AG04449 (cell line): ENCODE measurements at regions not wholly inside any gene's neighbourhood (a gene's known extent, or its start where the extent isn't known, plus 50 kb on each side); places are given as distances from the start of the nearest gene placed in this dataset.

Source experiments
- CTCF ChIA-PET: fragments of 350-600 bp; formaldehyde crosslinking; extraction: SDS; loops from one replicate; lab custom pipeline; 2021; ENCODE audit warnings: antibody characterized with exemption; lab: Yijun Ruan, JAX
- POLR2A ChIA-PET: fragments of 400-600, 350-600 bp; formaldehyde crosslinking; extraction: SDS; loops from one replicate; lab custom pipeline; 2020; ENCODE audit warnings: antibody characterized with exemption, inconsistent platforms; lab: Yijun Ruan, JAX
- DNase-seq: peaks from one replicate; pipeline ENCODE4 v3.0.0-alpha.2; 2010; ENCODE audit warnings: low read depth, low spot score
- H3K4me3 ChIP-seq: 2 replicates; pipeline ENCODE4 v1.5.1; 2011; ENCODE audit warnings: low read depth, mild to moderate bottlenecking, control low read depth, low read length
- TF ChIP-seq, protein P1 (sequence below): IDR thresholded peaks from one replicate; pipeline ENCODE4 v1.5.1; 2011; ENCODE audit warnings: mild to moderate bottlenecking, moderate library complexity, low read length, control low read depth, inconsistent platforms; ENCODE audit not compliant: insufficient read depth; ENCODE audit errors: missing control alignments

DNA sequence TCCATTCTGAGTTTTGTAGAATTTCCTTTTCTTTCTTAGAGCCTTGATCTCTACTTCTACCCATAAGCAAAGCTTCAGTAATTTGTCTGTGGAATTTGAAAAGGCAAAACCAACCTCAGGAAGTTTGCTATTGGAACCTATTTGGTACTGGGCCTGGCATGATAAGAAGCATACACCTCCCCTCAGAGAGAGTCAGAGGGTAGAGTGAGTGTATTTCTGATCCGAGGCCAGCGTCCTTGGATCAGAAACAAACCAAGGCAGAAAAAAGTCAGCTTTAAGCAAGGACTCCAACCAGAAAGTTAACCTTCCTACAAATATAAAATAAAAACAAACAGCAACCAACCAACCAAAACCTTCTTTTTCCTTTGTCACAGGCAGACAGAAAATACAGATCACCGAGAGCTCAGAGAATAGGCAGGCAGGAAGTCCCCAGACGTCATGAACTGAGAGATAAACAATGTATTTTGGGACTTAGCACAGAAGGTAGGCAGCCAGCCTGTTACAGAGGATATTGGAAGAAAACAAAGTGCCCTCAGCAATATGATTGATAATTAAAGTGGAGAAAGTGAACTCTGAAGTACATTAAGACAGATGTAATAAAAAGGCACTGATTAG, 141.5 kb downstream of the NEDD1 start:
- H3K4me3 ChIP-seq, result no peak overlapping the region
- TF ChIP-seq, protein P1, sequence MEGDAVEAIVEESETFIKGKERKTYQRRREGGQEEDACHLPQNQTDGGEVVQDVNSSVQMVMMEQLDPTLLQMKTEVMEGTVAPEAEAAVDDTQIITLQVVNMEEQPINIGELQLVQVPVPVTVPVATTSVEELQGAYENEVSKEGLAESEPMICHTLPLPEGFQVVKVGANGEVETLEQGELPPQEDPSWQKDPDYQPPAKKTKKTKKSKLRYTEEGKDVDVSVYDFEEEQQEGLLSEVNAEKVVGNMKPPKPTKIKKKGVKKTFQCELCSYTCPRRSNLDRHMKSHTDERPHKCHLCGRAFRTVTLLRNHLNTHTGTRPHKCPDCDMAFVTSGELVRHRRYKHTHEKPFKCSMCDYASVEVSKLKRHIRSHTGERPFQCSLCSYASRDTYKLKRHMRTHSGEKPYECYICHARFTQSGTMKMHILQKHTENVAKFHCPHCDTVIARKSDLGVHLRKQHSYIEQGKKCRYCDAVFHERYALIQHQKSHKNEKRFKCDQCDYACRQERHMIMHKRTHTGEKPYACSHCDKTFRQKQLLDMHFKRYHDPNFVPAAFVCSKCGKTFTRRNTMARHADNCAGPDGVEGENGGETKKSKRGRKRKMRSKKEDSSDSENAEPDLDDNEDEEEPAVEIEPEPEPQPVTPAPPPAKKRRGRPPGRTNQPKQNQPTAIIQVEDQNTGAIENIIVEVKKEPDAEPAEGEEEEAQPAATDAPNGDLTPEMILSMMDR, result no peak
- DNase-seq, result no peak
- ChIA-PET POLR2A (no interaction called here), CTCF (no interaction called here)

GRCh38 chr12:97050509-97050908, 143.5 kb downstream of the NEDD1 start:
- TF ChIP-seq, protein P1, result no peak
- no peak overlapping the region for H3K4me3 ChIP-seq
- DNase-seq, result no peak
- POLR2A ChIA-PET, result no interaction called here
- CTCF ChIA-PET, result no interaction called here

- TF ChIP-seq, protein P1, result no peak
Observed at GRCh38 chr12:97051341-97051740, 144.3 kb downstream of the NEDD1 start.

DNA sequence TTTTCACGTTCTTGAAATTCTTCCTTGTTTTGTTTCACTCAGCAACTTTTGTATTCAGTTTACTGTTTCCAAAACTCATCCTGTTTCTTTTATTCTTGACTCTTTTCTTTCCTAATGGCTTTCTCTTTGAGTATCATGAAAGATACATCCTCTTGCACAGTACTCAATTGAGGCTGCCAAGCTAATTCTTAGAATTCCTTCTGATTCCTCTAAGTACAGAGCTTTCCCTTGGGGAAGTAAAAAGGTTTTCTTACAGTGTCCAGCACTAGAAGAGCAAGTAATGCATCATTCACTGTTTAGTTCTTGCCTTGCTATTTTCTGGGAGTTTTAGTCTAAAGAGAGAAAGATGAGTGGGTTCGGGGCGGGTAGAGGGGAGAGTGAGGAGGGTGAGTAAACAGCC, 154.1 kb downstream of the NEDD1 start:
- no peak overlapping the region for H3K4me3 ChIP-seq
- CTCF ChIA-PET, result no interaction called here
- TF ChIP-seq, protein P1, result no peak
- DNase-seq, result no peak
- POLR2A ChIA-PET, result no interaction called here

More at GRCh38 chr12:97051341-97051740, 144.3 kb downstream of the NEDD1 start:
- DNase-seq, result no peak
- ChIA-PET POLR2A (no interaction called here), CTCF (no interaction called here)
- H3K4me3 ChIP-seq, result no peak overlapping the region

GRCh38 chr12:97063292-97063935, 156.4 kb downstream of the NEDD1 start:
- ChIA-PET POLR2A (no interaction called here), CTCF (no interaction called here)
- TF ChIP-seq, protein P1, result no peak
- H3K4me3 ChIP-seq, result no peak overlapping the region
- no peak for DNase-seq

- ChIA-PET POLR2A (no interaction called here), CTCF (no interaction called here)
- DNase-seq, result no peak
Observed at GRCh38 chr12:97075161-97075933, 168.3 kb downstream of the NEDD1 start.

More at GRCh38 chr12:97075161-97075933, 168.3 kb downstream of the NEDD1 start:
- H3K4me3 ChIP-seq, result no peak overlapping the region
- TF ChIP-seq, protein P1, result no peak
